WTC11 (cell line): ENCODE measurements at regions not wholly inside any gene's neighbourhood (a gene's known extent, or its start where the extent isn't known, plus 50 kb on each side); places are given as distances from the start of the nearest gene placed in this dataset.

Experiments
- CTCF ChIP-seq: fragments of 200-600 bp; IDR thresholded peaks from 2 replicates; pipeline ENCODE4 v1.8.0; 2022; ENCODE audit warnings: antibody characterized with exemption
- ESRRA ChIP-seq: sonication (generic); formaldehyde crosslinking; IDR thresholded peaks from 2 replicates; pipeline ENCODE4 v1.8.1; 2022; ENCODE audit warnings: mild to moderate bottlenecking, missing genetic modification reagents, borderline replicate concordance
- JUN ChIP-seq: sonication (generic); formaldehyde crosslinking; IDR thresholded peaks from 2 replicates; pipeline ENCODE4 v1.8.0; 2023; ENCODE audit warnings: mild to moderate bottlenecking, missing genetic modification reagents
- KAT7 ChIP-seq: sonication (generic); formaldehyde crosslinking; IDR thresholded peaks from 2 replicates; pipeline ENCODE4 v1.8.1; 2023; ENCODE audit warnings: missing genetic modification reagents, mild to moderate bottlenecking, borderline replicate concordance
- ZNF121 ChIP-seq: sonication (generic); formaldehyde crosslinking; IDR thresholded peaks from 2 replicates; pipeline ENCODE4 v1.8.0; 2023; ENCODE audit warnings: missing genetic modification reagents
- ZNF138 ChIP-seq: sonication (generic); formaldehyde crosslinking; conservative IDR thresholded peaks from 2 replicates; pipeline ENCODE4 v1.8.1; 2022; ENCODE audit warnings: mild to moderate bottlenecking, moderate library complexity, missing genetic modification reagents
- ZNF219 ChIP-seq: sonication (generic); formaldehyde crosslinking; IDR thresholded peaks from 2 replicates; pipeline ENCODE4 v1.8.0; 2023; ENCODE audit warnings: missing genetic modification reagents, mild to moderate bottlenecking, borderline replicate concordance
- ZNF317 ChIP-seq: sonication (generic); formaldehyde crosslinking; IDR thresholded peaks from 2 replicates; pipeline ENCODE4 v1.8.1; 2023; ENCODE audit warnings: low read depth, mild to moderate bottlenecking, moderate library complexity, missing genetic modification reagents, borderline replicate concordance

- no peak for TF ChIP-seq ZNF121 (CRISPR knock-in tag)
- TF ChIP-seq ZNF219 (CRISPR knock-in tag): no peak
- no peak for TF ChIP-seq JUN
- TF ChIP-seq CTCF: no peak
- TF ChIP-seq ZNF317 (CRISPR knock-in tag): no peak
- TF ChIP-seq ESRRA (CRISPR knock-in tag): no peak
- no peak for TF ChIP-seq ZNF138
- no peak for TF ChIP-seq KAT7 (CRISPR knock-in tag)
Measured at GRCh38 chr3:83894223-83894622, 1064.6 kb upstream of the CADM2 start.
